HG02973 (cell line): ENCODE measurements at regions not wholly inside any gene's neighbourhood (a gene's known extent, or its start where the extent isn't known, plus 50 kb on each side); places are given as distances from the start of the nearest gene placed in this dataset.

ENCODE experiments used
- ATAC-seq: cut with Tn5 transposase; IDR thresholded peaks from one replicate; pipeline ENCODE4 v1.9.1; 2021; ENCODE audit warnings: moderate library complexity; ENCODE audit not compliant: unreplicated experiment

- ATAC-seq, result no peak
Measured at GRCh38 chr20:40547483-40548091, 141.4 kb downstream of the MAFB start.

- no peak for ATAC-seq
Measured at GRCh38 chr20:40545478-40545877, 143.6 kb downstream of the MAFB start.

GRCh38 chr20:40542065-40542464, 147.0 kb downstream of the MAFB start:
- no peak for ATAC-seq

- no peak for ATAC-seq
Measured at GRCh38 chr20:40540166-40540565, 148.9 kb downstream of the MAFB start.

GRCh38 chr20:40538131-40538530, 150.9 kb downstream of the MAFB start:
- ATAC-seq, result no peak

- ATAC-seq, result no peak
Measured at GRCh38 chr20:40536808-40537207, 152.2 kb downstream of the MAFB start.

GRCh38 chr20:40535816-40536215, 153.2 kb downstream of the MAFB start:
- ATAC-seq, result no peak

- ATAC-seq, result no peak
Measured at GRCh38 chr20:40532103-40532502, 156.9 kb downstream of the MAFB start.

GRCh38 chr20:40525351-40525750, 163.7 kb downstream of the MAFB start:
- no peak for ATAC-seq

- no peak for ATAC-seq
Measured at GRCh38 chr20:40524071-40524470, 165.0 kb downstream of the MAFB start.

- ATAC-seq, result no peak
Measured at GRCh38 chr20:40522405-40522804, 166.6 kb downstream of the MAFB start.

- ATAC-seq, result no peak
Measured at GRCh38 chr20:40521962-40522361, 167.1 kb downstream of the MAFB start.

- no peak for ATAC-seq
Measured at GRCh38 chr20:40519918-40520317, 169.1 kb downstream of the MAFB start.

GRCh38 chr20:40512994-40513393, 176.0 kb downstream of the MAFB start:
- no peak for ATAC-seq

- no peak for ATAC-seq
Measured at GRCh38 chr20:40512591-40512990, 176.4 kb downstream of the MAFB start.

GRCh38 chr20:40511478-40511877, 177.6 kb downstream of the MAFB start:
- no peak for ATAC-seq

GRCh38 chr20:40510622-40511021, 178.4 kb downstream of the MAFB start:
- ATAC-seq, result no peak

- no peak for ATAC-seq
Measured at GRCh38 chr20:40508821-40509220, 180.2 kb downstream of the MAFB start.

GRCh38 chr20:40506537-40506939, 182.5 kb downstream of the MAFB start:
- ATAC-seq, result no peak

- no peak for ATAC-seq
Measured at GRCh38 chr20:40503119-40503518, 185.9 kb downstream of the MAFB start.

GRCh38 chr20:40502576-40502975, 186.5 kb downstream of the MAFB start:
- ATAC-seq, result no peak

- ATAC-seq, result no peak
Measured at GRCh38 chr20:40499391-40499790, 189.6 kb downstream of the MAFB start.

- no peak for ATAC-seq
Measured at GRCh38 chr20:40497899-40498691, 190.9 kb downstream of the MAFB start.
